ENCODE measurements at regions not wholly inside any gene's neighbourhood (a gene's known extent, or its start where the extent isn't known, plus 50 kb on each side); places are given as distances from the start of the nearest gene placed in this dataset.
"Not testable (repeated sequence)": the region's sequence is repeated elsewhere in the genome, so short reads cannot be mapped to it uniquely, and the experiment has no call there.

DNA sequence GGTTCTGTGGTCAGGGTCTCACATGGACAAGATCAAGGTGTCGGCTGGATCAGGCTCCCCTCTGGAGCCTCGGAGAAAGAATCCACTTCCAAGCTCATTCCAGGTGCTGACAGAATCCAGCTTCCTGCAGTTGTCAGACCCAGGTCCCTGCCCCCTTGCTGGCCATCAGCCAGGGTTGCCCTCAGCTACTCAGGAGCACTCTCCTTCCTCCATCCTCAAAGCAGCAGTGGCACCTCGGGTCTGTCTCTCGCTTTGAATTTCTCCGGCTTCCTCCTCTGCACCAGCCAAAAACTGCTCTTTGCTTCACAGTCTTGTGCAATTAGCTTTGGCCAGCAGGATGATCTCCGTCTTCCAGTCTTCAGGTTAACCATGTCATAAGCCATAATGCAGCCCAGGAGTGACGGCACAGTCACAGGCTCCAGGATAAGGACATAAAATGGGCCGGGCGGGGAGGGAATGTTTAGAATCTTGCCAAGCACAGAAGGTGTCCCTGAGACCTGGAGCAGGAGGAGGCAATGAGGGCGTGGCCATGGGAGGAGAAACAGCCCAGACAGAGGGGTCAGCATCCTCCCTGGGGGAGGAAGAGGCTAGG is 79.4 kb upstream of the SLC25A33 start:
- Histone ChIP-seq H3K27ac (no peak overlapping the region), H3K9me3 (no peaks in the 10 kb centered on the region), H3K4me1 (no peaks in the 10 kb centered on the region), H3K4me3 (no peak overlapping the region), H3K27me3 (no peaks in the 10 kb centered on the region), H3K9ac (ENCODE audit: low read depth in 2 of 2, low read length in 2 of 2) (no peak overlapping the region), H3K36me3 (no peaks in the 10 kb centered on the region)
- DNase-seq, result no peak
- TF ChIP-seq, protein P1, sequence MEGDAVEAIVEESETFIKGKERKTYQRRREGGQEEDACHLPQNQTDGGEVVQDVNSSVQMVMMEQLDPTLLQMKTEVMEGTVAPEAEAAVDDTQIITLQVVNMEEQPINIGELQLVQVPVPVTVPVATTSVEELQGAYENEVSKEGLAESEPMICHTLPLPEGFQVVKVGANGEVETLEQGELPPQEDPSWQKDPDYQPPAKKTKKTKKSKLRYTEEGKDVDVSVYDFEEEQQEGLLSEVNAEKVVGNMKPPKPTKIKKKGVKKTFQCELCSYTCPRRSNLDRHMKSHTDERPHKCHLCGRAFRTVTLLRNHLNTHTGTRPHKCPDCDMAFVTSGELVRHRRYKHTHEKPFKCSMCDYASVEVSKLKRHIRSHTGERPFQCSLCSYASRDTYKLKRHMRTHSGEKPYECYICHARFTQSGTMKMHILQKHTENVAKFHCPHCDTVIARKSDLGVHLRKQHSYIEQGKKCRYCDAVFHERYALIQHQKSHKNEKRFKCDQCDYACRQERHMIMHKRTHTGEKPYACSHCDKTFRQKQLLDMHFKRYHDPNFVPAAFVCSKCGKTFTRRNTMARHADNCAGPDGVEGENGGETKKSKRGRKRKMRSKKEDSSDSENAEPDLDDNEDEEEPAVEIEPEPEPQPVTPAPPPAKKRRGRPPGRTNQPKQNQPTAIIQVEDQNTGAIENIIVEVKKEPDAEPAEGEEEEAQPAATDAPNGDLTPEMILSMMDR (IDR thresholded peaks at IDR 0.05), result no peak
- intact Hi-C loops (cut with DNase I), result no loop called here

GRCh38 chr1:9465640-9466039 is 73.6 kb upstream of the SLC25A33 start:
- no peak overlapping the region for H3K27ac ChIP-seq

DNA sequence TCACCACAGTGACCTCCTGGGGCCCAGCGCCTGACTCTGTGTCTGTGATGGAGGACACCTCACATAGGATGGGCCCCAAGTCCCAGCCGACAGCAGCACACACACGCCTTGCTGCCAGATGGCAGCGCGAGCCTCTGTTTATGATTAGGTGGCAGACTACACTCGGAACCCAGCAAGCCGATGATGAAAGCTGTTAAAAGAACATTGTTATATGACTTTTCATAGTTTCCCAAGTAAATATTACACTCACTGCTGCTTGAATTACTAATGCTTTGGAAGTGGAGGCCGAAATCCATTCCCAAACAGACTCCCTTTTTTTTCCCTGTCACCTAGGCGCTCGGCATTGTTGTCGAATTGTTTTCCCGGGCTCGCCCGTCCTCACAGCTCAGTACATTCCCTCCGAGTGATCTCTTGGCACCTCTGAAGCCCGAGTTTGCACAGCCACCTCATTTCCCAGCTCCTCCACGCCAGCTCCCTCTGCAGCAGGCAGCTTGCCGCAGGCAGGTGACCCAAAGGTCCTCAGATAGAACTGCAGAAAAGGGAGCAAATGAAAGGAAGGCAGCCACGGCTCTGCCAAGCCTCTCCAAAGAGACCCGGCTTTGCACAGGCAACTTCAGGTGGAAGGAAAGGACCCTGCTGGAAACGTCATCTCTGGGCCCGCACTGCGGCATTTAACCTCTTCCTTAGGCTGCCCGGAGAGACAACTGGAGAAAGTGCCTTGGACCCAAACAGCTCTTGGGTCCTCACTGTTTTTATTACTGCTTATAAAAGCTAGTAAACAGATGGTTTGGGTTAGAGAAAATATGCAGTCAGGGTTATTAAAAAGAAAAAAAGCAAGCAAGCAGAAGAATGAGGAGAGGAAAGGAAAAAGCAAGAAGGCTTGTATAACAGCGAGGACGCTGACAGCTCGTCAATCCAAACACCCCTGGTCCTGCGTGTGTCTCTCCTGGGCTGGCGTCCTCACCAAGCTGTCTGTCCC is 72.2 kb upstream of the SLC25A33 start:
- Histone ChIP-seq H3K27me3 (no peaks in the 10 kb centered on the region), H3K4me1 (no peaks in the 10 kb centered on the region), H3K27ac (peak overlapping the region; percentile 13), H3K4me3 (peak overlapping the region; percentile 6), H3K36me3 (no peaks in the 10 kb centered on the region), H3K9me3 (no peaks in the 10 kb centered on the region), H3K9ac (ENCODE audit: low read depth in 2 of 2, low read length in 2 of 2) (peak overlapping the region in 1 of 2 donors; percentile 58)
- intact Hi-C loops (cut with DNase I), result no loop called here
- TF ChIP-seq, protein P1 (IDR thresholded peaks at IDR 0.05), result no peak
- no peak for DNase-seq

More at GRCh38 chr1:9465640-9466039, 73.6 kb upstream of the SLC25A33 start:
- H3K9ac ChIP-seq (ENCODE audit: low read depth in 2 of 2, low read length in 2 of 2), result no peak overlapping the region
- no peaks in the 10 kb centered on the region for H3K9me3 ChIP-seq
- H3K36me3 ChIP-seq, result no peaks in the 10 kb centered on the region
- no peaks in the 10 kb centered on the region for H3K27me3 ChIP-seq
- intact Hi-C loops (cut with DNase I), result no loop called here
- no peak for DNase-seq
- no peaks in the 10 kb centered on the region for H3K4me1 ChIP-seq
- no peak overlapping the region for H3K4me3 ChIP-seq
- TF ChIP-seq, protein P1 (IDR thresholded peaks at IDR 0.05), result no peak

- H3K36me3 ChIP-seq; DNase-seq; H3K27ac ChIP-seq; H3K9me3 ChIP-seq; H3K4me1 ChIP-seq; H3K27me3 ChIP-seq; intact Hi-C loops (cut with DNase I); H3K4me3 ChIP-seq; H3K9ac ChIP-seq (ENCODE audit: low read depth in 2 of 2, low read length in 2 of 2): not testable (repeated sequence)
Measured at GRCh38 chr1:9469882-9470281, 69.4 kb upstream of the SLC25A33 start.

DNA sequence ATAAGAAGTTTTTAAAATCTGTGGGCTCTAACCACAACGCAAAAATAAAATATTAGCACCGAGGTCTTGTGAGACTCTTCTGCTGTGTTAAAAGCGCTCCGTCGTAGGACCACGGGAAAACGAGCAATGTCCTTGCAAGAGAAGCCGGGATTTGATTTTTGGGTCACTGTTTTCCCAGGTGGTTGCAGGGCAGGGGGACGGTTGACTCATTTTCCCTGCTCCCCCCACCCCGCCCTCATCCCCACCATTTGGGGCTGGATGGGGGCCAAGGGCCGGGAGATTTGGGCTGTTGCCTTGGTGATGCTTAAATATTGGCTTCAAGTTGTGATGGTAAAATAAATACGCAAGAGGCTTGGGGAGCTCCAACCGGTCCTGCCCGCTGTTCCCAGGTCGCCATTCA is 67.6 kb upstream of the SLC25A33 start:
- Histone ChIP-seq H3K9ac (ENCODE audit: low read depth in 2 of 2, low read length in 2 of 2) (peak overlapping the region in 1 of 2 donors; percentile 9), H3K4me3 (no peak overlapping the region), H3K9me3 (no peaks in the 10 kb centered on the region), H3K36me3 (no peaks in the 10 kb centered on the region), H3K27ac (no peak overlapping the region), H3K27me3 (no peaks in the 10 kb centered on the region), H3K4me1 (no peaks in the 10 kb centered on the region)
- intact Hi-C loops (cut with DNase I), result no loop called here
- no peak for DNase-seq
- TF ChIP-seq, protein P1 (IDR thresholded peaks at IDR 0.05), result no peak

All from colonic mucosa (tissue), 4 donors.